ENCODE measurements at regions not wholly inside any gene's neighbourhood (a gene's known extent, or its start where the extent isn't known, plus 50 kb on each side); places are given as distances from the start of the nearest gene placed in this dataset.

- Histone ChIP-seq H2BK120ac (ENCODE audit: low read depth, low read length) (no peak overlapping the region), H3K4me2 (ENCODE audit: low read length) (no peak overlapping the region)
Measured at GRCh38 chr6:114523508-114523907, 180.7 kb upstream of the HS3ST5 start.

GRCh38 chr6:114521926-114522325 is 179.1 kb upstream of the HS3ST5 start:
- Histone ChIP-seq H3K27me3 (ENCODE audit: insufficient read depth, low read length, poor library complexity) (no peaks in the 10 kb centered on the region), H3K9ac (ENCODE audit: low read length) (no peak overlapping the region), H2AK5ac (ENCODE audit: low read length) (no peak overlapping the region), H3K36me3 (ENCODE audit: control insufficient read depth, insufficient read depth, low read length) (no peaks in the 10 kb centered on the region), H4K5ac (ENCODE audit: low read length) (no peak overlapping the region), H3K56ac (ENCODE audit: low read length) (no peak overlapping the region), H3K4me2 (ENCODE audit: low read length) (no peak overlapping the region), H3K27ac (ENCODE audit: low read depth, low read length) (no peak overlapping the region), H3K18ac (ENCODE audit: low read length) (no peak overlapping the region), H2BK15ac (replicated peaks; ENCODE audit: low read depth) (peak overlapping the region; percentile 13), H3K79me1 (ENCODE audit: low read length) (no peaks in the 10 kb centered on the region), H3K4me3 (ENCODE audit: low read length) (no peak overlapping the region), H3K79me2 (ENCODE audit: control insufficient read depth, insufficient read depth, low read length) (no peaks in the 10 kb centered on the region), H2BK120ac (ENCODE audit: low read depth, low read length) (no peak overlapping the region), H4K8ac (ENCODE audit: low read depth, low read length) (no peak overlapping the region), H3K23ac (ENCODE audit: low read length) (no peak overlapping the region), H2BK5ac (ENCODE audit: low read length) (no peak overlapping the region), H3K4me1 (ENCODE audit: control insufficient read depth, low read depth, low read length) (peaks cover 4% of the 10 kb centered on the region), H3K4ac (ENCODE audit: low read depth, low read length) (no peak overlapping the region)
- DNase-seq = no peak
- WGBS (ENCODE audit: extremely low coverage, insufficient coverage, low lambda C conversion rate) = no CpG with 5 or more reads among the region's 3 CpGs

More at GRCh38 chr6:114523508-114523907, 180.7 kb upstream of the HS3ST5 start:
- H3K36me3 ChIP-seq (ENCODE audit: control insufficient read depth, insufficient read depth, low read length) = no peaks in the 10 kb centered on the region
- peaks cover 4% of the 10 kb centered on the region for H3K4me1 ChIP-seq (ENCODE audit: control insufficient read depth, low read depth, low read length)
- no peak overlapping the region for H3K9ac ChIP-seq (ENCODE audit: low read length)
- no peak overlapping the region for H2BK5ac ChIP-seq (ENCODE audit: low read length)
- DNase-seq = no peak
- no peak overlapping the region for H3K56ac ChIP-seq (ENCODE audit: low read length)
- no peaks in the 10 kb centered on the region for H3K27me3 ChIP-seq (ENCODE audit: insufficient read depth, low read length, poor library complexity)
- no peaks in the 10 kb centered on the region for H3K79me1 ChIP-seq (ENCODE audit: low read length)
- H3K23ac ChIP-seq (ENCODE audit: low read length) = no peak overlapping the region
- no peak overlapping the region for H4K8ac ChIP-seq (ENCODE audit: low read depth, low read length)
- no peak overlapping the region for H3K4ac ChIP-seq (ENCODE audit: low read depth, low read length)
- H4K5ac ChIP-seq (ENCODE audit: low read length) = no peak overlapping the region
- H3K79me2 ChIP-seq (ENCODE audit: control insufficient read depth, insufficient read depth, low read length) = no peaks in the 10 kb centered on the region
- no peak overlapping the region for H2AK5ac ChIP-seq (ENCODE audit: low read length)
- no peak overlapping the region for H3K4me3 ChIP-seq (ENCODE audit: low read length)
- no peak overlapping the region for H3K18ac ChIP-seq (ENCODE audit: low read length)
- H3K27ac ChIP-seq (ENCODE audit: low read depth, low read length) = no peak overlapping the region
- H2BK15ac ChIP-seq (replicated peaks; ENCODE audit: low read depth) = no peak overlapping the region
- no CpG with 5 or more reads among the region's 2 CpGs for WGBS (ENCODE audit: extremely low coverage, insufficient coverage, low lambda C conversion rate)

GRCh38 chr6:114520976-114521375 is 178.2 kb upstream of the HS3ST5 start:
- H2BK15ac ChIP-seq (replicated peaks; ENCODE audit: low read depth) = no peak overlapping the region

GRCh38 chr6:114514170-114514569 is 171.3 kb upstream of the HS3ST5 start:
- no CpG with 5 or more reads among the region's 1 CpG for WGBS (ENCODE audit: extremely low coverage, insufficient coverage, low lambda C conversion rate)

More at GRCh38 chr6:114520976-114521375, 178.2 kb upstream of the HS3ST5 start:
- Histone ChIP-seq H3K23ac (ENCODE audit: low read length) (no peak overlapping the region), H3K9ac (ENCODE audit: low read length) (no peak overlapping the region), H2AK5ac (ENCODE audit: low read length) (no peak overlapping the region), H3K36me3 (ENCODE audit: control insufficient read depth, insufficient read depth, low read length) (no peaks in the 10 kb centered on the region), H3K79me1 (ENCODE audit: low read length) (no peaks in the 10 kb centered on the region), H3K18ac (ENCODE audit: low read length) (no peak overlapping the region), H4K8ac (ENCODE audit: low read depth, low read length) (no peak overlapping the region), H3K27me3 (ENCODE audit: insufficient read depth, low read length, poor library complexity) (no peaks in the 10 kb centered on the region), H4K5ac (ENCODE audit: low read length) (no peak overlapping the region), H3K4me1 (ENCODE audit: control insufficient read depth, low read depth, low read length) (peaks cover 4% of the 10 kb centered on the region), H3K56ac (ENCODE audit: low read length) (no peak overlapping the region), H3K79me2 (ENCODE audit: control insufficient read depth, insufficient read depth, low read length) (no peaks in the 10 kb centered on the region), H3K4me2 (ENCODE audit: low read length) (no peak overlapping the region), H2BK120ac (ENCODE audit: low read depth, low read length) (no peak overlapping the region), H3K4me3 (ENCODE audit: low read length) (no peak overlapping the region), H3K4ac (ENCODE audit: low read depth, low read length) (no peak overlapping the region), H3K27ac (ENCODE audit: low read depth, low read length) (no peak overlapping the region), H2BK5ac (ENCODE audit: low read length) (no peak overlapping the region)
- no CpG with 5 or more reads among the region's 3 CpGs for WGBS (ENCODE audit: extremely low coverage, insufficient coverage, low lambda C conversion rate)
- no peak for DNase-seq

GRCh38 chr6:114471450-114471849 is 128.6 kb upstream of the HS3ST5 start:
- Histone ChIP-seq H3K18ac (ENCODE audit: low read length) (no peak overlapping the region), H3K36me3 (ENCODE audit: control insufficient read depth, insufficient read depth, low read length) (no peaks in the 10 kb centered on the region), H2BK120ac (ENCODE audit: low read depth, low read length) (no peak overlapping the region), H2AK5ac (ENCODE audit: low read length) (no peak overlapping the region), H2BK5ac (ENCODE audit: low read length) (no peak overlapping the region), H3K79me2 (ENCODE audit: control insufficient read depth, insufficient read depth, low read length) (no peaks in the 10 kb centered on the region), H3K27me3 (ENCODE audit: insufficient read depth, low read length, poor library complexity) (no peaks in the 10 kb centered on the region), H4K5ac (ENCODE audit: low read length) (no peak overlapping the region), H3K79me1 (ENCODE audit: low read length) (no peaks in the 10 kb centered on the region), H3K4me3 (ENCODE audit: low read length) (no peak overlapping the region), H2BK15ac (replicated peaks; ENCODE audit: low read depth) (no peak overlapping the region), H3K4me1 (ENCODE audit: control insufficient read depth, low read depth, low read length) (no peaks in the 10 kb centered on the region), H3K4me2 (ENCODE audit: low read length) (no peak overlapping the region), H3K4ac (ENCODE audit: low read depth, low read length) (no peak overlapping the region), H3K27ac (ENCODE audit: low read depth, low read length) (no peak overlapping the region), H3K56ac (ENCODE audit: low read length) (no peak overlapping the region), H3K23ac (ENCODE audit: low read length) (no peak overlapping the region), H4K8ac (ENCODE audit: low read depth, low read length) (no peak overlapping the region), H3K9ac (ENCODE audit: low read length) (no peak overlapping the region)
- WGBS (ENCODE audit: extremely low coverage, insufficient coverage, low lambda C conversion rate) = no CpG with 5 or more reads among the region's 3 CpGs
- DNase-seq = peak; percentile 23

More at GRCh38 chr6:114514170-114514569, 171.3 kb upstream of the HS3ST5 start:
- H3K56ac ChIP-seq (ENCODE audit: low read length) = no peak overlapping the region
- H3K4me1 ChIP-seq (ENCODE audit: control insufficient read depth, low read depth, low read length) = no peaks in the 10 kb centered on the region
- no peak overlapping the region for H4K5ac ChIP-seq (ENCODE audit: low read length)
- no peaks in the 10 kb centered on the region for H3K27me3 ChIP-seq (ENCODE audit: insufficient read depth, low read length, poor library complexity)
- H3K4ac ChIP-seq (ENCODE audit: low read depth, low read length) = no peak overlapping the region
- no peaks in the 10 kb centered on the region for H3K79me1 ChIP-seq (ENCODE audit: low read length)
- no peak for DNase-seq
- no peak overlapping the region for H3K23ac ChIP-seq (ENCODE audit: low read length)
- no peak overlapping the region for H3K9ac ChIP-seq (ENCODE audit: low read length)
- H2AK5ac ChIP-seq (ENCODE audit: low read length) = no peak overlapping the region
- no peak overlapping the region for H4K8ac ChIP-seq (ENCODE audit: low read depth, low read length)
- no peak overlapping the region for H2BK15ac ChIP-seq (replicated peaks; ENCODE audit: low read depth)
- H3K4me2 ChIP-seq (ENCODE audit: low read length) = no peak overlapping the region
- H3K36me3 ChIP-seq (ENCODE audit: control insufficient read depth, insufficient read depth, low read length) = no peaks in the 10 kb centered on the region
- H3K79me2 ChIP-seq (ENCODE audit: control insufficient read depth, insufficient read depth, low read length) = no peaks in the 10 kb centered on the region
- no peak overlapping the region for H3K4me3 ChIP-seq (ENCODE audit: low read length)
- H2BK120ac ChIP-seq (ENCODE audit: low read depth, low read length) = no peak overlapping the region
- H3K27ac ChIP-seq (ENCODE audit: low read depth, low read length) = no peak overlapping the region
- H2BK5ac ChIP-seq (ENCODE audit: low read length) = no peak overlapping the region
- H3K18ac ChIP-seq (ENCODE audit: low read length) = no peak overlapping the region

GRCh38 chr6:114467931-114468330 is 125.1 kb upstream of the HS3ST5 start:
- Histone ChIP-seq H3K27ac (ENCODE audit: low read depth, low read length) (no peak overlapping the region), H2BK15ac (replicated peaks; ENCODE audit: low read depth) (no peak overlapping the region), H3K79me1 (ENCODE audit: low read length) (no peaks in the 10 kb centered on the region), H3K79me2 (ENCODE audit: control insufficient read depth, insufficient read depth, low read length) (no peaks in the 10 kb centered on the region), H3K36me3 (ENCODE audit: control insufficient read depth, insufficient read depth, low read length) (no peaks in the 10 kb centered on the region), H2BK5ac (ENCODE audit: low read length) (no peak overlapping the region), H3K56ac (ENCODE audit: low read length) (no peak overlapping the region), H3K23ac (ENCODE audit: low read length) (no peak overlapping the region), H3K4me2 (ENCODE audit: low read length) (no peak overlapping the region), H2AK5ac (ENCODE audit: low read length) (no peak overlapping the region), H4K8ac (ENCODE audit: low read depth, low read length) (no peak overlapping the region), H3K9ac (ENCODE audit: low read length) (no peak overlapping the region), H3K4ac (ENCODE audit: low read depth, low read length) (no peak overlapping the region), H4K5ac (ENCODE audit: low read length) (no peak overlapping the region), H3K18ac (ENCODE audit: low read length) (no peak overlapping the region), H3K4me1 (ENCODE audit: control insufficient read depth, low read depth, low read length) (no peaks in the 10 kb centered on the region), H3K4me3 (ENCODE audit: low read length) (no peak overlapping the region), H3K27me3 (ENCODE audit: insufficient read depth, low read length, poor library complexity) (no peaks in the 10 kb centered on the region), H2BK120ac (ENCODE audit: low read depth, low read length) (no peak overlapping the region)
- no CpG with 5 or more reads among the region's 2 CpGs for WGBS (ENCODE audit: extremely low coverage, insufficient coverage, low lambda C conversion rate)
- no peak for DNase-seq

Data from mesendoderm (in vitro differentiated cells).